Karpas-422 (cell line): ENCODE measurements at regions not wholly inside any gene's neighbourhood (a gene's known extent, or its start where the extent isn't known, plus 50 kb on each side); places are given as distances from the start of the nearest gene placed in this dataset.

Experiments used
- DNase-seq: peaks from one replicate; pipeline ENCODE4 v3.0.0-alpha.2; 2015
- H2AFZ ChIP-seq: fragments of 200-600 bp; sonication (generic); 2 replicates; pipeline ENCODE4 v1.6.1; 2014; ENCODE audit warnings: antibody characterized with exemption, low read length, mixed read lengths
- H3K27ac ChIP-seq: fragments of 200-600 bp; sonication (generic); 2 replicates; pipeline ENCODE4 v1.5.1; 2014; ENCODE audit warnings: mild to moderate bottlenecking, low read length, moderate library complexity
- H3K27me3 ChIP-seq: fragments of 200-600 bp; sonication (generic); 2 replicates; pipeline ENCODE4 v1.6.1; 2014; ENCODE audit warnings: low read length, mixed read lengths
- H3K36me3 ChIP-seq: fragments of 200-600 bp; sonication (generic); 2 replicates; pipeline ENCODE4 v1.6.1; 2014; ENCODE audit warnings: low read length, mixed read lengths; ENCODE audit not compliant: insufficient read depth
- H3K4me1 ChIP-seq: fragments of 200-600 bp; sonication (generic); 2 replicates; pipeline ENCODE4 v1.6.1; 2014; ENCODE audit warnings: mild to moderate bottlenecking, low read length, mixed read lengths
- H3K4me2 ChIP-seq: fragments of 200-600 bp; sonication (generic); 2 replicates; pipeline ENCODE4 v1.6.1; 2014; ENCODE audit warnings: low read length, low read depth, mild to moderate bottlenecking; ENCODE audit not compliant: poor library complexity, severe bottlenecking
- H3K4me3 ChIP-seq: fragments of 200-600 bp; sonication (generic); 2 replicates; pipeline ENCODE4 v1.5.1; 2014; ENCODE audit warnings: mild to moderate bottlenecking, antibody characterized with exemption, low read length, mixed read lengths
- H3K79me2 ChIP-seq: fragments of 200-600 bp; sonication (generic); 2 replicates; pipeline ENCODE4 v1.6.1; 2014; ENCODE audit warnings: mild to moderate bottlenecking, low read length, mixed read lengths
- H3K9ac ChIP-seq: fragments of 200-600 bp; sonication (generic); 2 replicates; pipeline ENCODE4 v1.6.0; 2014; ENCODE audit warnings: low read length
- H3K9me2 ChIP-seq: fragments of 200-600 bp; sonication (generic), shearing (Covaris generic); replicated peaks from 2 replicates; pipeline ENCODE4 v1.6.0; 2014; ENCODE audit warnings: mild to moderate bottlenecking, low read length, moderate library complexity; ENCODE audit not compliant: insufficient read depth
- H3K9me3 ChIP-seq: fragments of 300-700, 200-600 bp; sonication (generic); 2 replicates; pipeline ENCODE4 v1.6.1; 2014; ENCODE audit warnings: low read length, mixed read lengths
- H4K20me1 ChIP-seq: fragments of 200-600 bp; sonication (generic); 2 replicates; pipeline ENCODE4 v1.6.1; 2014; ENCODE audit warnings: mild to moderate bottlenecking, antibody characterized with exemption, low read length, low read depth; ENCODE audit not compliant: insufficient read depth

GRCh38 chrX:68892651-68893050 is 63.8 kb downstream of the EFNB1 start:
- Histone ChIP-seq H3K9me3 (no peaks in the 10 kb centered on the region), H3K36me3 (no peaks in the 10 kb centered on the region), H2AFZ (no peak overlapping the region), H3K27me3 (no peaks in the 10 kb centered on the region), H3K4me3 (no peak overlapping the region), H4K20me1 (no peaks in the 10 kb centered on the region), H3K79me2 (no peaks in the 10 kb centered on the region), H3K4me1 (no peaks in the 10 kb centered on the region), H3K4me2 (no peak overlapping the region), H3K9ac (no peak overlapping the region), H3K9me2 (no peaks in the 10 kb centered on the region), H3K27ac (no peak overlapping the region)
- no peak for DNase-seq

GRCh38 chrX:68892134-68892533 is 63.3 kb downstream of the EFNB1 start:
- Histone ChIP-seq H3K4me3 (no peak overlapping the region), H3K9ac (no peak overlapping the region), H3K9me3 (no peaks in the 10 kb centered on the region), H3K4me1 (no peaks in the 10 kb centered on the region), H3K4me2 (no peak overlapping the region), H3K79me2 (no peaks in the 10 kb centered on the region), H3K27ac (no peak overlapping the region), H2AFZ (no peak overlapping the region), H3K9me2 (no peaks in the 10 kb centered on the region), H3K36me3 (no peaks in the 10 kb centered on the region), H3K27me3 (no peaks in the 10 kb centered on the region), H4K20me1 (no peaks in the 10 kb centered on the region)
- no peak for DNase-seq
